CD1c-positive myeloid dendritic cell (primary cell): ENCODE measurements at regions not wholly inside any gene's neighbourhood (a gene's known extent, or its start where the extent isn't known, plus 50 kb on each side); places are given as distances from the start of the nearest gene placed in this dataset.

Source experiments
- DNase-seq: peaks from one replicate; pipeline ENCODE4 v3.0.0-alpha.2; 2016; ENCODE audit errors: extremely low spot score

DNA sequence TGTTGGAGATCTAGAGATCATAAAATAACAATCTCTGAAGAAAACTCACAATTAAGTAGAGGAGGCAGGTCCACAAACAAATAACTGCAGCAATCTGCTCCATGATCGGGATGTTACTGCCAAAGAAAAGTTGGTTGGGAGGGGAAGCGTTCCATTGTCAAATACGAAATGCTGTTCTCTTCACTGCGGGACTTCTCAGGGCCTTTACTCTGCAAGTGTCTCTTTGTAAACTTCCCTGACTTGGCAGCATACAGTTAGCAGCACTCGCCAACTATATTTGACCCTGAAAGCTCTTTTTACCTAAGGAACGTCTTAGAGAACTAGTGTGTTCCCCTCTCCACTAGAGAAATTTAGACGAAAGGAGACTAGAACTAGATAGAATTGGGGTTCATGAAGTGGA is 780.7 kb upstream of the TBX3 start:
- no peak for DNase-seq

- no peak for DNase-seq
These were observed 780.2 kb upstream of the TBX3 start for GRCh38 chr12:115464111-115464581.

DNA sequence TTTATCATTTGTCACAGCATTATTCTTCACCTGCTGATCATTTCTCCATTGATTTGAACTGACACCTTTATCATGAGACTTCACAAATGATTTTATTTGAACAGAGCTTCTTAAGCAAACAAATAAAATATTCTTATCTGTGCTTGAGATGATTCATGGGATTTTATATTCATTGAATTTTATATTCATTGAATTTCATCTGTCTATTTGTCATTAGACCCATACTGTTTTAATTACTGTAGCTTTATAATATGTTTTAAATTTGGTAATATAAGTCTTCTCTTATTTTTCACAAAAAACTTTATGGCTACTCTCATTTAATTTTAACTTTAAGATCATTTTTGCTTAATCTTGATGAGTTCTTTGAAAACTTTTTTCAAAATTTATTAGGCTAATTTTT is 777.4 kb upstream of the TBX3 start:
- no peak for DNase-seq

- no peak for DNase-seq
These were observed 773.8 kb upstream of the TBX3 start for GRCh38 chr12:115457798-115458197.

- no peak for DNase-seq
These were observed 773.1 kb upstream of the TBX3 start for GRCh38 chr12:115456946-115457689.

DNA sequence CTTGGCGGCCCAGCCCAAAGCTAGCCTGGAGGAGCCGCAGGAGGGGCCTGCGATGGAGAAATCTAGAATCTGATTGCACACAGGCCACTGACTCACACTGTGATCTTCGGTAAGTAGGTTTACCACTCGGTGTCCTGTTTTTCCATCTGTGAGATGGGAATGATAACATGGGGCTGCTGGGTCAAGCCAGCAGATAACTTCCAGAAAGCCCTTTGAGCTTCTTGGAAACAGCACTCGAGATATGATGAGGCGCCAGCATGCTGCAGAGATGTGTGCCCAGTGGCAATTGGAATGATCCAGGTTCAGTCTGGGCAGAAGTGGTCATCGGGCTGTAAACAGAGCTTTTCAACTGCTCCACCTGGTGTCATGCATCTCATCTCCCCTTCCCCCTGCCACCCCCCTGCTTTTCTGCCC is 771.3 kb upstream of the TBX3 start:
- DNase-seq: no peak

- DNase-seq: no peak
These were observed 768.8 kb upstream of the TBX3 start for GRCh38 chr12:115452751-115453281.

DNA sequence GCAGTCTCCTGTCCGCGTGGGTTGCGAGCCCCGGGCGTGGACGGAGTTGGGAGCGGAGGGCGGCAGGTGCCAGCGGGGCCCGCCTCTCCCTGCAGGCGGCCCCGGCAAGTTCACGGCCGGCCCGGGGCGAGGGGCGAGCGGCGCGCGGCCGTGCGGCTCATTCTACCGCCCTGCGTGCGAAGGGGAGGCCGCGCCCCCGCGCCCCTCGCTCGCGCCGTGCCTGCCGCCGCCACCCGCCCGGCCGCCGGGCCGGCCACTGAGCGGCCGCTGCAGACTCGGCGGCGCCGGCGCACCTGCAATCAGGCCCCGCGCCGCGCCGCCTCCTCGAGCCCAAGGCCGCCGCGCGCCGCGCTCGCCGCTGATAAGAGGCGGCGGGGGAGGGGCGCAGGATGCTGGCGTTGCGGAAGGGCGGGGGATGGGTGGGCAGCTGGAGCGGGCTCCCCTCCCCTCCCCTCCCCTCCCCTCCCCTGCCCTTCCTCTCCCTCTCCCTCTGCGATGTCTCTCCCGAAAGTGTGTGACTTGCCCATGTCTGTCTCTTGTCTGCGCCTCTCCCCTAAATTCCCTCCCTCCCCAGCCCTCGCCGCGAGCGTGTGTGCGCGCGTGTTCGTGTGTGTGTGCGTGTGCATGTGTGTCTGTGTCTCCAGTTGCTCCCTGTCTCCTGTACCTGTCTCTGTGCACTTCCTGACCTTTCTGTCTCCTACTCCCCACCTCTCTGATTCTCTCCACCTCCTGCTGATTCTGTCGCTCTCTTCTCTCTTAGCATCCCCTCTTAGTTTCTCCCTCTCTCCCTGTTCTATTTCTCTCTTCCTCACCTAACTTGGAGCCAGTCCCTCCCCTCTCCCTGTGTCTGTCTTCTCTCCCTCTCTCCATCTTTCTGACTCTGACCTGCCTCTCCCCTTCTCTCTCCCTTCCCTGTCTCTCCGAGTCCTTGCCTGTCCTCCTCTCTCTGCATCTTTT is 768.1 kb upstream of the TBX3 start:
- DNase-seq: no peak

- no peak for DNase-seq
These were observed 767.3 kb upstream of the TBX3 start for GRCh38 chr12:115451151-115451779.

GRCh38 chr12:115450710-115451109 is 766.7 kb upstream of the TBX3 start:
- no peak for DNase-seq

DNA sequence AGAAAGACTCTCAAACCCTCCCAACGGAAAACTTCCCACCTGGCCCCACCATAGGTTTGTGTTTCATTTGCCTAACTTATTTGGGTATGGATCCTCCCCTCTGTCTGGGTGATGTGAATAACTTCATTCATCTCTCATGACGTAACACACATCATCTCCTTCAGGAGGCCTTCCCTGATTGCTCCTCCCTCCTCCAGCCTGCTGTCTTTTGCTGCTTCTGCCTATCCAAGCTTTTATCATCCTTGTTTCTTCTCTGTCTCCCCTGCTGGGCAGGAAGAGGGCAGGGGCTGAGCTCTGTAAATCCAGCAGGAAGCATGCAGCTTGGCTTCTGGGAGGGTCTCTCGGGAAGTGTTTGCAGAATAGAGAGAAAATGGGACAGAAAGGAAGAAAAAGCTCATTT is 766.0 kb upstream of the TBX3 start:
- DNase-seq: no peak

DNA sequence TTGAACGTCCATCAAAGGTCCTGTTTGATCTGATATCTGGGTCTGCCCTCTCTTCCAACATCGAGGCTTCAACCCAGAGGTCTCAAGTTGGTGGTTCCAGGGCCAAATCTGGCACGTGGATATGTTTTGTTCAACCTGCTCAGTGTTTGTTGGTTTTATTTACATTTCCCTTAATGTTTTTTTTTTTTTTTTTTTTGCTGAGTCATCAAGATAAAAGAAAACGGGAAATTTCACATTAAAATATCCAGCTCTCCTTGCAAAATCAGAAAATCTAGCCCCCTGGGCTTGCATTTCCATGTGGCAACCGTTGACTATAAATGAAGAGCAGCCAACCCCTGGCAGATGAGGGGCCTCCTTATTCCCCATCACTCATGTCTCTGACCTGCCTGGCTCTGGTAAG is 765.6 kb upstream of the TBX3 start:
- no peak for DNase-seq

GRCh38 chr12:115444346-115444745 is 760.4 kb upstream of the TBX3 start:
- DNase-seq: no peak

- no peak for DNase-seq
These were observed 759.5 kb upstream of the TBX3 start for GRCh38 chr12:115443351-115443938.

GRCh38 chr12:115440438-115440837 is 756.5 kb upstream of the TBX3 start:
- DNase-seq: no peak

DNA sequence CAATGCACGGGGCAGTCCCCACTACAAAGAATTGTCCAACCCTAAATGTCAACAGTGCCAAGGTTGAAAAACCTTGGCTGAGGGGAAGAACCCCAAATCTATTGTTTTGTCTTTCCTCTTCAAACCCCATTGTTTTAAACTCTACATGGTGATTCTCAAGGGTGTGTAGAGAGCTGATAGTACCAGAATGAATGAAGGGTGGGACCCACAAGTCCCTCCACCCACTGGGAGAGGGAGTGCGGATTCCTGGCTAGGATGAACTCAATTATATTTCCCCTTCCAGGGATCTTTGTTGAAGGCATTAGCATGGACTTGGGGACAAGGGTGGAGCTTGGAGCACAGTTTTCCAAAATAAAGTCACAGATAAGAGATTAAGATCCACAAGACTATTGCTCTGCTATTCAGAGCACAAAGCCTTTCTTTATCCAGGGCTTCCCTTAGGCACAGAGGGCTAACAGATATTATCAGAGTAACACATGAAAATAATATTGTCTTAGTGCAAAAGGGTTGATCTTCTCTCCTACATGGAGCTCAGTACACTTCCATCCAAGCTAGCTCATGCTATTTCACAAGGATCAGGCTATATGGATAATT is 755.1 kb upstream of the TBX3 start:
- no peak for DNase-seq

GRCh38 chr12:115438314-115438713 is 754.3 kb upstream of the TBX3 start:
- DNase-seq: no peak

GRCh38 chr12:115437061-115437567 is 753.1 kb upstream of the TBX3 start:
- DNase-seq: no peak

DNA sequence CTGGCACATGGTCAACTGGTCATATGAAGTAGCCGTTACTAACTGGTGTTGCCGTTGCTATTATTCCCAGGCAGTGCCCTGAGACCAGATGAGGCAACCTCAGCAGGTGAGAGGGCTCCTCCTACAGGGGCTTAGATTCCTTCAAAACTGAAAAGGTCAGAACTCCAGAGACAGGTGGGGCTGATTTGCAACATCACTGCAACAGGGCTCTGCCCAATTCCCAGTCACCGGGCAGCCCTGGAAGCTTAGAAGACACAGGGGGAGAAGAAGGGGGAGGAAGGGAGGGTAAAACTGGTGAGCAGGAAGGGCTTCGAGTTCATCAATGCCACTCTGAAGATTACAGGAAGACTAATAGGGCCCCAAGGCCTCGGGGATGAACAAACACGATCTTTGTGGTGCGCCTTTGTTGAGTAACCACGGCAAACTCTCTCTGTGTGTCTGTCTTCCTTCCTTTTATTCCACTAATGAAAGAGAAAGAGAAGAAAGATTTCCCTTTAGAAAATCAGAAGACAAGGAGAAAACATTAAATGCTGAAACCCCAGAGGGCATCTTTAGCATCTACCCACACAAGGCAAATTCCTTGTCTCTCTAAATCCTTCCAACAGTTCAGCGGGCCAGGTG is 749.1 kb upstream of the TBX3 start:
- no peak for DNase-seq

DNA sequence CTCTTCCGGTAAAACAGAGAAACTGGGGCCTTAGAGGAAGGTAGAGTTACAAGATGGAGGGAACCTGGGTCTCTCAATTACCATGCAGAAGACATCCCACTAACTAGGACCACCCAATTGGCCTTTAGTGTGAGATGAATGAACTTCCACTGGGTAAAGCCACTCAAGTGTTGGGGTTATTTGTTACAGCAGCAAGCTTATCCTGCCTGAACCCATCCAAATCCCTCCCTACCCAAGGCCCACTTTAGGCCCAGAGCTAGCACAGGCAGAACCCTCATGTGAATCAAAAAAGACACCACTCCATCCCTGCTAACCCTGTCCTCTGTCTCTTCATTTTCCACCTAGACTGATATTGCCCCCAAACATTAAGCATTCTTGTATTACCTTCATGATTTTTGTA is 746.7 kb upstream of the TBX3 start:
- no peak for DNase-seq

GRCh38 chr12:115426732-115427131 is 742.8 kb upstream of the TBX3 start:
- no peak for DNase-seq
